Progenitor cell of endocrine pancreas (in vitro differentiated cells): ENCODE measurements at regions not wholly inside any gene's neighbourhood (a gene's known extent, or its start where the extent isn't known, plus 50 kb on each side); places are given as distances from the start of the nearest gene placed in this dataset.

ENCODE experiments used
- DNase-seq: peaks from one replicate; pipeline ENCODE4 v3.0.0; 2021; ENCODE audit warnings: low spot score; ENCODE audit not compliant: unreplicated experiment
- H3K27ac Mint-ChIP-seq: 2 replicates; pipeline ENCODE4 v1.8.0; 2021; ENCODE audit warnings: mild to moderate bottlenecking, moderate library complexity, mixed read lengths
- H3K27me3 Mint-ChIP-seq: 2 replicates; pipeline ENCODE4 v1.8.0; 2021; ENCODE audit warnings: mixed read lengths
- H3K36me3 Mint-ChIP-seq: 2 replicates; pipeline ENCODE4 v1.8.0; 2022; ENCODE audit warnings: mixed read lengths; ENCODE audit not compliant: insufficient read depth
- H3K4me1 Mint-ChIP-seq: 2 replicates; pipeline ENCODE4 v1.8.0; 2021; ENCODE audit warnings: low read depth, mixed read lengths
- H3K4me3 Mint-ChIP-seq: 2 replicates; pipeline ENCODE4 v1.8.0; 2021; ENCODE audit warnings: low read depth, mild to moderate bottlenecking, moderate library complexity, mixed read lengths
- H3K9me3 Mint-ChIP-seq: 2 replicates; pipeline ENCODE4 v1.8.0; 2021; ENCODE audit warnings: low read depth, mixed read lengths
- CTCF ChIP-seq: fragments of 200-600 bp; sonication (generic); IDR thresholded peaks from one replicate; pipeline ENCODE4 v1.5.0; 2021; ENCODE audit warnings: antibody characterized with exemption, mild to moderate bottlenecking; ENCODE audit not compliant: unreplicated experiment

- no peak overlapping the region for H3K4me3 Mint-ChIP-seq
- no peak for TF ChIP-seq CTCF
- peaks cover 6% of the 10 kb centered on the region for H3K27me3 Mint-ChIP-seq
- H3K4me1 Mint-ChIP-seq: no peaks in the 10 kb centered on the region
- no peaks in the 10 kb centered on the region for H3K9me3 Mint-ChIP-seq
- no peaks in the 10 kb centered on the region for H3K36me3 Mint-ChIP-seq
- DNase-seq: no peak
- no peak overlapping the region for H3K27ac Mint-ChIP-seq
Measured at GRCh38 chr18:38081516-38081915, 515.9 kb upstream of the CELF4 start.

DNA sequence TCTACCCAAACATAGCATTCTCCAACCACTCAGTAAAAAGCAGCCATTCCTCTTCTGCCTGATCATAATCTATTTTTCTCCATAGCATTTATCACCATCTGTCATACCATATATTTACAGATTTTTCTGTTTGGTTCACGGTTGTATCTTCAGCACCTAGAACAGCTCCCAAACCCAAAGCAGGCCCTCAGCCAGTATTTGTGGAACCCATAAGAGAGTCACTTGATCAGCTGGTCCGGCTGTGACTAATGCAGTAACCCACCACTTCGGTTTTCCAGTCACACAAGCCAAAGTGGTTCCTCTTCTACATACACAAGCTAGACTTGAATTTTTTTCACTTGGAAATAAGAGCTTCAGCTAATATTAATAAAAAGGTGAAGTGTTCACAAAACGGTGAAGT lies 511.6 kb upstream of the CELF4 start:
- no peak overlapping the region for H3K27ac Mint-ChIP-seq
- H3K4me1 Mint-ChIP-seq: no peaks in the 10 kb centered on the region
- no peaks in the 10 kb centered on the region for H3K36me3 Mint-ChIP-seq
- no peak for DNase-seq
- H3K9me3 Mint-ChIP-seq: no peaks in the 10 kb centered on the region
- H3K4me3 Mint-ChIP-seq: no peak overlapping the region
- no peak for TF ChIP-seq CTCF
- H3K27me3 Mint-ChIP-seq: peaks cover 13% of the 10 kb centered on the region

GRCh38 chr18:38076346-38077070 lies 510.9 kb upstream of the CELF4 start:
- Mint-ChIP-seq H3K4me3 (no peak overlapping the region), H3K9me3 (no peaks in the 10 kb centered on the region), H3K4me1 (no peaks in the 10 kb centered on the region), H3K27me3 (peaks cover 8% of the 10 kb centered on the region), H3K27ac (no peak overlapping the region), H3K36me3 (no peaks in the 10 kb centered on the region)
- TF ChIP-seq CTCF: no peak
- DNase-seq: no peak

DNA sequence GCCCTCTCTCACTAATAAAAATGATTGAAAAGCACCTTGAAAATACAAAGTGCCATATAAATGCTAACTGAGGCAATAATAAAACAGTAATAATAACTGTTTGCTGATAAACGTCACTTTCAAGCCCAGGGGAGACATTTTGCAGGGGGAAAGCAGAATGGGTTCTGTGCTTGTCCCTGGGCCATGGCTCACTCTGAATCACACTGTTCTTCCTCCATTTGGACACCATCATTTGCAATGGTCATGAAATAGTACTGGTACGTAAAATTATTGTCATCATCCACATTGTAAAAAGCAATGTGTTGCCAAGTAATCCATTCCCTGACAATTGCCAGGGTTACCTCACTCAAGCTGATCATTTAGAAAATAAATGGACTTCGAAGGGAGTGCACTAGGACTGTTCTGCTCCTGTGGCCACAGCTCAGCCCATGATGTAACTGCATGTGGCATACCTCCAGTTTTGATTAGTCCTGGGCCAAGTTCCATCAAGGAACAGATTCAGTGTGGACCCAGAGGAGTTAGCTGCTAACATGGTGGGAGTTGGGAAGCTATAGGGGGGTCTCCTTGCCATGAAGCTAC lies 508.8 kb upstream of the CELF4 start:
- no peak for DNase-seq
- H3K4me1 Mint-ChIP-seq: no peaks in the 10 kb centered on the region
- H3K4me3 Mint-ChIP-seq: no peak overlapping the region
- TF ChIP-seq CTCF: no peak
- H3K27ac Mint-ChIP-seq: no peak overlapping the region
- H3K27me3 Mint-ChIP-seq: peaks cover 8% of the 10 kb centered on the region
- H3K9me3 Mint-ChIP-seq: no peaks in the 10 kb centered on the region
- H3K36me3 Mint-ChIP-seq: no peaks in the 10 kb centered on the region

DNA sequence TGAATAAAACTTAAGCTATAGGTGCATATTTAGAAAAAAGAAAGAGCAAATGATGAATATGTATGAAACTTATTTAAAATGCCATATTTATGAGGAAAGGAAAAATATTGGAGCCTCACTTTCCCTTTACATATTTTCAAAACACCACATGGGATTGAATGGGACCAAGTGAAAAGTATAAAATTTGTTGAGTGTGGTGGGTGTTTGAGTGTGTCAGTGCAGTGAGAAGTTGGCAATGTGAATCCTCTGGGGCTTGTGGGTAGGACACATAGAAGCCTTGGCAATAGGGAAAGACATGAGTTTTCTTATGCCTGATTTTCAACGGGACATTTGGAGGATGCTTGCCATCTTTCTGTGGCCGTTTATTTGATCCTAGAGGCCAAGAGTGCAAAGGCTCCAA lies 502.2 kb upstream of the CELF4 start:
- Mint-ChIP-seq H3K27ac (no peak overlapping the region), H3K36me3 (no peaks in the 10 kb centered on the region)
- no peak for DNase-seq

More for the DNA sequence above, 502.2 kb upstream of the CELF4 start:
- Mint-ChIP-seq H3K4me1 (peaks cover 2% of the 10 kb centered on the region), H3K27me3 (no peaks in the 10 kb centered on the region), H3K9me3 (no peaks in the 10 kb centered on the region), H3K4me3 (no peak overlapping the region)
- no peak for TF ChIP-seq CTCF
